ENCODE measurements at regions not wholly inside any gene's neighbourhood (a gene's known extent, or its start where the extent isn't known, plus 50 kb on each side); places are given as distances from the start of the nearest gene placed in this dataset.

- peak; percentile 60 for DNase-seq (ENCODE audit: extremely low spot score)
- Histone ChIP-seq H3K9me3 (no peaks in the 10 kb centered on the region), H3K36me3 (no peaks in the 10 kb centered on the region), H3K4me1 (peaks cover 0 to 20% (median 18%) of the 10 kb centered on the region in 4 donors), H3K4me3 (no peak overlapping the region), H3K27me3 (no peaks in the 10 kb centered on the region), H3K27ac (replicated peaks in 1 of 4) (no peak overlapping the region)
- intact Hi-C loops (cut with DNase I), result no loop called here
- no peak for TF ChIP-seq EP300 (IDR thresholded peaks at IDR 0.05)
- no peak for TF ChIP-seq CTCF (IDR thresholded peaks at IDR 0.05)
- no peak for TF ChIP-seq POLR2A (IDR thresholded peaks at IDR 0.05; ENCODE audit: low read depth)
- TF ChIP-seq POLR2AphosphoS5 (IDR thresholded peaks at IDR 0.05), result no peak
These were observed 146.9 kb downstream of the SLC30A10 start for GRCh38 chr1:219781491-219781890.

- intact Hi-C loops (cut with DNase I), result no loop called here
- no peaks in the 10 kb centered on the region for H3K27me3 ChIP-seq
- H3K4me3 ChIP-seq, result no peak overlapping the region
- TF ChIP-seq POLR2A (IDR thresholded peaks at IDR 0.05; ENCODE audit: low read depth), result no peak
- no peak for TF ChIP-seq EP300 (IDR thresholded peaks at IDR 0.05)
- TF ChIP-seq CTCF (IDR thresholded peaks at IDR 0.05), result no peak
- no peak for TF ChIP-seq POLR2AphosphoS5 (IDR thresholded peaks at IDR 0.05)
- no peak for DNase-seq (ENCODE audit: extremely low spot score)
- H3K27ac ChIP-seq (replicated peaks in 1 of 4), result no peak overlapping the region
- H3K36me3 ChIP-seq, result no peaks in the 10 kb centered on the region
- peaks cover 0 to 4% (median under 1%) of the 10 kb centered on the region in 4 donors for H3K4me1 ChIP-seq
- H3K9me3 ChIP-seq, result no peaks in the 10 kb centered on the region
- 90% methylated on average over 4 of the region's 4 CpGs for WGBS
These were observed 149.5 kb downstream of the SLC30A10 start for GRCh38 chr1:219778793-219779369.

GRCh38 chr1:219778110-219778509 is 150.2 kb downstream of the SLC30A10 start:
- no peak overlapping the region for H3K4me3 ChIP-seq
- no peak for TF ChIP-seq POLR2A (IDR thresholded peaks at IDR 0.05; ENCODE audit: low read depth)
- no peak for TF ChIP-seq POLR2AphosphoS5 (IDR thresholded peaks at IDR 0.05)
- no peak for TF ChIP-seq CTCF (IDR thresholded peaks at IDR 0.05)
- TF ChIP-seq EP300 (IDR thresholded peaks at IDR 0.05), result no peak
- no peak overlapping the region for H3K27ac ChIP-seq (replicated peaks in 1 of 4)
- no peaks in the 10 kb centered on the region for H3K9me3 ChIP-seq
- intact Hi-C loops (cut with DNase I), result no loop called here
- H3K27me3 ChIP-seq, result no peaks in the 10 kb centered on the region
- no peak for DNase-seq (ENCODE audit: extremely low spot score)
- H3K36me3 ChIP-seq, result no peaks in the 10 kb centered on the region
- no peaks in the 10 kb centered on the region for H3K4me1 ChIP-seq
- 93% methylated on average over 3 of the region's 3 CpGs for WGBS

- TF ChIP-seq POLR2A (IDR thresholded peaks at IDR 0.05; ENCODE audit: low read depth) (no peak), EP300 (IDR thresholded peaks at IDR 0.05) (no peak), CTCF (IDR thresholded peaks at IDR 0.05) (no peak), POLR2AphosphoS5 (IDR thresholded peaks at IDR 0.05) (no peak)
- H3K9me3 ChIP-seq, result no peaks in the 10 kb centered on the region
- H3K36me3 ChIP-seq, result no peaks in the 10 kb centered on the region
- DNase-seq (ENCODE audit: extremely low spot score), result no peak
- H3K4me1 ChIP-seq, result no peaks in the 10 kb centered on the region
- intact Hi-C loops (cut with DNase I), result no loop called here
- no peak overlapping the region for H3K4me3 ChIP-seq
- H3K27me3 ChIP-seq, result no peaks in the 10 kb centered on the region
- no peak overlapping the region for H3K27ac ChIP-seq (replicated peaks in 1 of 4)
- WGBS, result 95% methylated on average over 2 of the region's 2 CpGs
These were observed 154.0 kb downstream of the SLC30A10 start for GRCh38 chr1:219774386-219774785.

- DNase-seq (ENCODE audit: extremely low spot score), result no peak
- WGBS, result 83% methylated on average over 3 of the region's 3 CpGs
- H3K9me3 ChIP-seq, result peaks cover 0 to under 1% (median 0%) of the 10 kb centered on the region in 4 donors
- no peaks in the 10 kb centered on the region for H3K36me3 ChIP-seq
- intact Hi-C loops (cut with DNase I), result no loop called here
- no peaks in the 10 kb centered on the region for H3K4me1 ChIP-seq
- H3K4me3 ChIP-seq, result no peak overlapping the region
- TF ChIP-seq POLR2A (IDR thresholded peaks at IDR 0.05; ENCODE audit: low read depth) (no peak), CTCF (IDR thresholded peaks at IDR 0.05) (no peak), EP300 (IDR thresholded peaks at IDR 0.05) (no peak), POLR2AphosphoS5 (IDR thresholded peaks at IDR 0.05) (no peak)
- no peaks in the 10 kb centered on the region for H3K27me3 ChIP-seq
- no peak overlapping the region for H3K27ac ChIP-seq (replicated peaks in 1 of 4)
These were observed 154.6 kb downstream of the SLC30A10 start for GRCh38 chr1:219773775-219774174.

Data from esophagus muscularis mucosa (tissue), 4 donors.